WI38 (cell line): ENCODE measurements at regions not wholly inside any gene's neighbourhood (a gene's known extent, or its start where the extent isn't known, plus 50 kb on each side); places are given as distances from the start of the nearest gene placed in this dataset.

Experiments
- H3K4me3 ChIP-seq: 2 replicates; pipeline ENCODE4 v1.5.1; 2011; ENCODE audit warnings: low read depth, mild to moderate bottlenecking, control low read depth, low read length
- TF ChIP-seq, protein P1 (sequence below): IDR thresholded peaks from 2 replicates; pipeline ENCODE4 v1.5.1; 2012; ENCODE audit warnings: low read depth, mild to moderate bottlenecking, control low read depth, low read length

DNA sequence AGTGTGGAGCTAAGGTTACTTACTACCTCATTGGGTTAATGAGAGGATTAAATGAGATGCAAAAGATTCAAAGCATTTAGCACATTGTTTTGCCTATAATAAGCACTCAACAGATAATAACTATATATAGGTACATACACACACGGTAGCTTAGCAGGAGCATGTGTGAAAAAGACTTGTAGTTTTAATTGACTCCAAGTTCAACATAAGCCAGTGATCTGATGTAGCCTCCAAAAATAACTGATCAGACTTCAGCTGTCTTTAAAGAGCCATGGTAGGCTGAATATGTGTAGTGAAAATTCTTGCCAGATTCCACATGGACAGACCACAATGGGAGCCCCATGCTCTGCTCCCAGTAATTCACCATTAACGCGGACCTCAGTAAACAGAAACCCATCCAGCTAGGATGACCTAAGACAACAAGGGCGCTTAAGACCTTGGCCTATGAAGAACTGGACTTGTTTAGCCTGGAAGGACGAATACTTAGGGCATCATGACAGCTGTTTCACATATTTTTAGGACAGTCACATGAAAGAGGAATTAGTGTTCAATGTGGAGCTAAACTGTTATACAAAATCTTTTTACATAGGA is 115.1 kb upstream of the ZNF366 start:
- H3K4me3 ChIP-seq: no peak overlapping the region
- TF ChIP-seq, protein P1, sequence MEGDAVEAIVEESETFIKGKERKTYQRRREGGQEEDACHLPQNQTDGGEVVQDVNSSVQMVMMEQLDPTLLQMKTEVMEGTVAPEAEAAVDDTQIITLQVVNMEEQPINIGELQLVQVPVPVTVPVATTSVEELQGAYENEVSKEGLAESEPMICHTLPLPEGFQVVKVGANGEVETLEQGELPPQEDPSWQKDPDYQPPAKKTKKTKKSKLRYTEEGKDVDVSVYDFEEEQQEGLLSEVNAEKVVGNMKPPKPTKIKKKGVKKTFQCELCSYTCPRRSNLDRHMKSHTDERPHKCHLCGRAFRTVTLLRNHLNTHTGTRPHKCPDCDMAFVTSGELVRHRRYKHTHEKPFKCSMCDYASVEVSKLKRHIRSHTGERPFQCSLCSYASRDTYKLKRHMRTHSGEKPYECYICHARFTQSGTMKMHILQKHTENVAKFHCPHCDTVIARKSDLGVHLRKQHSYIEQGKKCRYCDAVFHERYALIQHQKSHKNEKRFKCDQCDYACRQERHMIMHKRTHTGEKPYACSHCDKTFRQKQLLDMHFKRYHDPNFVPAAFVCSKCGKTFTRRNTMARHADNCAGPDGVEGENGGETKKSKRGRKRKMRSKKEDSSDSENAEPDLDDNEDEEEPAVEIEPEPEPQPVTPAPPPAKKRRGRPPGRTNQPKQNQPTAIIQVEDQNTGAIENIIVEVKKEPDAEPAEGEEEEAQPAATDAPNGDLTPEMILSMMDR: no peak

DNA sequence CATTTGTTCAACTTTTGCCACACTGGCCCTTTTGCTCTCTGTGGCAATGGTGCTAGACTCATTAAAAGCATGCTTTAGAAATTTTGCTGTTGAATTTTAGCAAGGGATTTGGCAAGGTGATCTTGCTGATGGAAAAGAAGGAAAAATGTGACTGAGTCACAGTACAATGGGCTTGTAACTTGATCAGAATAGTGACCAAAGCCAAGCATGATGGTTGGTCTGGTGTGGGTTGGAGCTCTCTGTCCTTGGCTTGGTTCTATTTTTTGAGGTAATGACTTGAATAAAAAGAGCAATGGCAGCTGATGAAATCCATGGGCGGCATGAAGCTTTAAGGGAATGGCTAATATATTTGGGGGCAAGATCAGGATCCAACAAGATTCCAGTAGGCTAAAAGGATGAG is 114.4 kb upstream of the ZNF366 start:
- no peak overlapping the region for H3K4me3 ChIP-seq
- TF ChIP-seq, protein P1: no peak

DNA sequence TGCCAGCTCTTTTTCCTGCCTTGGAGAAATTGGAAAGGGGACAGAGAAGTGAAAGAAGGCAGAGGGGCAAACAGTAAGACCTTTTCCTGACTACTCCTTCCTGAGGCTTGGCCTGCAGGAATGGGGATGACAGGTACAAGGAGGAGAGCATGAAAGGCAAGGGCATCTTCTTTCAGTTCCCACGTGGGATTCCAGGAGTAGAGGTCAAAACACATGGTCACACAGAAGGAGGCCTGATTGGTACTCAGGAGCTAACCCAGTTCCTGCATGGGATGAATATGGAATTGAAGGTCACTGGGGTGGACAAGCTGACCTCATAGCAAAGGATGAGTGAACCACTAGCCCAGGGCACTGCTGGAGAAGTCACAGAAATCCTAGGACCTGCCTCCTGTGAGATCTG is 112.5 kb upstream of the ZNF366 start:
- H3K4me3 ChIP-seq: no peak overlapping the region
- TF ChIP-seq, protein P1: no peak

DNA sequence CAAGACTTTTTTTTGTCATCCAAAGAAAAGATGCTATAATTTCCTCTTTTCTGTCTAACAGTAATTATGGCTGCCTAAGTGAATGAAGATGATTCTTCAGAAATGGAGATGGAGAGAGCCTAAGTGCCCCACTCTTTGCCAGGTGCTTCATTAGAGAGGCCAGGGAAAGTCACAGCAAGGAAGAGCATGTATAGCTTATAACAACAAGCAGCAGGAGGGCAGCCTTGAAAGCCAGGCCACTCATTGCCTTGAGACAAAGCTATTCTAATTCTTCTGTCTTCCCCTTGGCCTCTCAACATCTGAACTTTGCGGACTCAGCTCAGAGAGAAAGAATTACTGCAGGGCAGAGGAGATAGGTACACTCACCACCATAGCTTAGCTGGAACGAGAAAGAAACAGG is 112.0 kb upstream of the ZNF366 start:
- no peak overlapping the region for H3K4me3 ChIP-seq
- TF ChIP-seq, protein P1: no peak

DNA sequence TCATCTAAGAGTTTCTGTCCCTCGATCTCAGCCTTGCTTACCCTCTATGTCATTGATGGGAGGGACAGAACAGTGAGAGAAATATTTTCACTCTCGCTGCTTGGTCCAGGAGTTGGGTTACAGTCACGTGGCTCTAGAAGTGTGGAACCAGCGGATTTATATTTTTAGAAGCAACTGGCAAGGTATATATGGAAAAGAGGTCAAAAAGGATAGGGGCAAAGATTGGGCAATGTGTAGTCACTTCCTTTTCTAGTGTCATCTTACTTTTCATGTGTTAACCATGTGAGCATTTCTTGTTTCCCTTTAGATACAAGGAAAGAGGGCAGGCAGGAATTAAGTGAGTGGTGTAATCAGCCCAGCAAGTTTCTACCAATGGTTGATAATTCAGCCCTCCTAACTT is 111.5 kb upstream of the ZNF366 start:
- TF ChIP-seq, protein P1: no peak
- no peak overlapping the region for H3K4me3 ChIP-seq

DNA sequence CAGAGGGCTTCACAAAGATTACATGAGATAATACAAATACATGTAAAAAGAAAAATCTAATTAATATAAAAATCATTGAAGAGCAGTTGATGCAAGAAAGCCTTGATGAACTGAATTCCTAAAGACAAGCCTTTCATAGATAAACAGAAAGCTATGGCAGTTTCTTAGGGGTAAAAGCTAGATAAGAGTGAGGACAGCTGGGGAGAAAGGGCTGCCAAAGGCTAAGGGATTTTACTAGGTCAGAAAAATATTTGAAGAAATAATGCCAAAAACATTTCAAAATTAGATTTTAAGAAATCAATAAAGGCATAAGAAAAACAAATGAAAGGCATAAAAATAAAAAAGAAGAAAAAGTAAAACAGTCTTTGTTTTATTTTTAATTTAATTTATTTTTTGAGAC is 107.9 kb upstream of the ZNF366 start:
- TF ChIP-seq, protein P1: no peak
- no peak overlapping the region for H3K4me3 ChIP-seq

DNA sequence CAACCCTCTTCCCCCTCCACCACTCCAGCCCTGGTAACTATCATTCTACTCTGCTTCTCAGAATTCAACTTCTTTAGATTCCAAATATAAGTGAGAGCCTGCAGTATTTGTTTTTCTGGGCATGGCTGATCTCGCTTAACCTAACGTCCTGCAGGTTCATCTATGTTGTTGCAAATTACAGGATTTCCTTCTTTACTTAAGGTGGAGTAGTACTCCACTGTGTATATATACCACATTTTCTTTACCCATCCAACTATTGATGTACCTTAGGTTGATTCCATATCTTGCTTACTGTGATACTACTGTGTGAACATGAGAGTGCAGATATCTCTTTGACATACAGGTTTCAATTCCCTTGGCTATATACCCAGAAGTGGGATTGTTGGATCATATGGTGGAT is 106.3 kb upstream of the ZNF366 start:
- TF ChIP-seq, protein P1: no peak
- no peak overlapping the region for H3K4me3 ChIP-seq
